Loucy (cell line): ENCODE measurements at regions not wholly inside any gene's neighbourhood (a gene's known extent, or its start where the extent isn't known, plus 50 kb on each side); places are given as distances from the start of the nearest gene placed in this dataset.

ENCODE experiments used
- EZH2phosphoT487 ChIP-seq: fragments of 200-600 bp; IDR thresholded peaks from 2 replicates; pipeline ENCODE4 v1.6.1; 2018; ENCODE audit warnings: antibody characterized with exemption, mild to moderate bottlenecking, moderate library complexity, borderline replicate concordance
- TF ChIP-seq, protein P1 (sequence below): fragments of 200-600 bp; sonication (generic); conservative IDR thresholded peaks from 2 replicates; pipeline ENCODE4 v1.5.1; 2014; ENCODE audit warnings: mild to moderate bottlenecking, antibody characterized with exemption, low read length

DNA sequence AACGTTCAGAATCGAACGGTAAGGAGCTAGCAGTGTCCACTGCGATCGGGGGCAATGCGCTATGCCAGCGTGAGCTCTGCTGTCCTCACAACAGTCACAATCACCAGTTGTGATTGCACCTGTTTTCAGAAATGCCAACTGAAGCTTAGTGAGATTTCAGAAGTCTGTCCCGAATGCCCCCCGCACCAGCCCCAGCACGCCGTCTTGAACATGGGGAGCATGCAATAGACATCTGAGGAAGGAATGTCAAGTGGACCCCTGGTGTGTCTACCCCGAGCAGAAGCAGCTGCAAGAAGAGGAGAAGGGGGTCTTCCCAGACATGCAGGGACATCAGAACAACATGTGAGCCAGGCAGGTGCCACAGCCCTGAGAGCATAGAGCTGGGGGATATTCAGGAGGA is 125.7 kb upstream of the CHST15 start:
- TF ChIP-seq, protein P1, sequence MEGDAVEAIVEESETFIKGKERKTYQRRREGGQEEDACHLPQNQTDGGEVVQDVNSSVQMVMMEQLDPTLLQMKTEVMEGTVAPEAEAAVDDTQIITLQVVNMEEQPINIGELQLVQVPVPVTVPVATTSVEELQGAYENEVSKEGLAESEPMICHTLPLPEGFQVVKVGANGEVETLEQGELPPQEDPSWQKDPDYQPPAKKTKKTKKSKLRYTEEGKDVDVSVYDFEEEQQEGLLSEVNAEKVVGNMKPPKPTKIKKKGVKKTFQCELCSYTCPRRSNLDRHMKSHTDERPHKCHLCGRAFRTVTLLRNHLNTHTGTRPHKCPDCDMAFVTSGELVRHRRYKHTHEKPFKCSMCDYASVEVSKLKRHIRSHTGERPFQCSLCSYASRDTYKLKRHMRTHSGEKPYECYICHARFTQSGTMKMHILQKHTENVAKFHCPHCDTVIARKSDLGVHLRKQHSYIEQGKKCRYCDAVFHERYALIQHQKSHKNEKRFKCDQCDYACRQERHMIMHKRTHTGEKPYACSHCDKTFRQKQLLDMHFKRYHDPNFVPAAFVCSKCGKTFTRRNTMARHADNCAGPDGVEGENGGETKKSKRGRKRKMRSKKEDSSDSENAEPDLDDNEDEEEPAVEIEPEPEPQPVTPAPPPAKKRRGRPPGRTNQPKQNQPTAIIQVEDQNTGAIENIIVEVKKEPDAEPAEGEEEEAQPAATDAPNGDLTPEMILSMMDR = no peak
- TF ChIP-seq EZH2phosphoT487 = no peak
